ENCODE measurements at regions not wholly inside any gene's neighbourhood (a gene's known extent, or its start where the extent isn't known, plus 50 kb on each side); places are given as distances from the start of the nearest gene placed in this dataset.

DNA sequence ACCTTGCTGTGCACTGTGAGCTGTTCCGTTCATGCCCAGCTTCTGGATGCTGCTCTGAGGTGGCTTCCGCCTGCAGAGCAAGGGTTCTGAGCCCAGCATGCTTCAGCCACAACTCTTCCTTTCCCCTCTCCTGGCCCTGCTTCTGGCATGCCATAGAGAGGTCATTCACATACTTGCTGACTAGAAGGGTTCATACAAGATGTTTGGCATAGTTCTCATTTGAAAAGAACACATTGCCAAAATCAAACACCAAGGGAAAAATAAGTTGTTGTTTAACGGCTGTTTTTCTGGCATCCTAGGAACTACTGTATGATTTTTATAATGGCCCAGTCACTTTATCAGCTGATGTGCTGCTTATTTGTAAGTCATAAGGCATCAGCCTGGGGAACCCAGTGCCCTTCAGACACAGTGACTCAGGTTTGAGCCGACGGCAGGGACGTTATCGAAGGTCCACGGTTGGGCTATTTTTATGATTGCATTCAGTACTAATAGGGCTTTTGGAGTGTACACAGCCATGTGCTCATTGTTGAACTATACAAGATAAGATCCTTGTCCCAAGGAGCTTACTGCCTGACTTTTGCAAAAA, 53.9 kb upstream of the CTAGE1 start:
- TF ChIP-seq, protein P1, sequence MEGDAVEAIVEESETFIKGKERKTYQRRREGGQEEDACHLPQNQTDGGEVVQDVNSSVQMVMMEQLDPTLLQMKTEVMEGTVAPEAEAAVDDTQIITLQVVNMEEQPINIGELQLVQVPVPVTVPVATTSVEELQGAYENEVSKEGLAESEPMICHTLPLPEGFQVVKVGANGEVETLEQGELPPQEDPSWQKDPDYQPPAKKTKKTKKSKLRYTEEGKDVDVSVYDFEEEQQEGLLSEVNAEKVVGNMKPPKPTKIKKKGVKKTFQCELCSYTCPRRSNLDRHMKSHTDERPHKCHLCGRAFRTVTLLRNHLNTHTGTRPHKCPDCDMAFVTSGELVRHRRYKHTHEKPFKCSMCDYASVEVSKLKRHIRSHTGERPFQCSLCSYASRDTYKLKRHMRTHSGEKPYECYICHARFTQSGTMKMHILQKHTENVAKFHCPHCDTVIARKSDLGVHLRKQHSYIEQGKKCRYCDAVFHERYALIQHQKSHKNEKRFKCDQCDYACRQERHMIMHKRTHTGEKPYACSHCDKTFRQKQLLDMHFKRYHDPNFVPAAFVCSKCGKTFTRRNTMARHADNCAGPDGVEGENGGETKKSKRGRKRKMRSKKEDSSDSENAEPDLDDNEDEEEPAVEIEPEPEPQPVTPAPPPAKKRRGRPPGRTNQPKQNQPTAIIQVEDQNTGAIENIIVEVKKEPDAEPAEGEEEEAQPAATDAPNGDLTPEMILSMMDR (IDR thresholded peaks at IDR 0.05; ENCODE audit: insufficient read depth, low read length, poor library complexity, severe bottlenecking) = no peak
- no peak for TF ChIP-seq EZH2phosphoT487 (conservative IDR thresholded peaks at IDR 0.05; ENCODE audit: low read length)
